GM12865 (cell line): ENCODE measurements at regions not wholly inside any gene's neighbourhood (a gene's known extent, or its start where the extent isn't known, plus 50 kb on each side); places are given as distances from the start of the nearest gene placed in this dataset.

ENCODE experiments used
- DNase-seq: peaks from one replicate; pipeline ENCODE4 v3.0.0; 2010; ENCODE audit warnings: low read depth
- H3K4me3 ChIP-seq: 2 replicates; pipeline ENCODE4 v1.5.1; 2011; ENCODE audit warnings: mild to moderate bottlenecking, low read depth, low read length, control low read depth
- CTCF ChIP-seq: IDR thresholded peaks from 2 replicates; pipeline ENCODE4 v1.5.1; 2011; ENCODE audit warnings: low read length, control low read depth, low read depth, inconsistent platforms; ENCODE audit not compliant: insufficient read depth; ENCODE audit errors: missing control alignments

GRCh38 chr3:79835701-79836100, 67.9 kb upstream of the ROBO1 start:
- TF ChIP-seq CTCF, result no peak
- H3K4me3 ChIP-seq, result no peak overlapping the region
- DNase-seq, result no peak

GRCh38 chr3:79824166-79824565, 56.4 kb upstream of the ROBO1 start:
- no peak for TF ChIP-seq CTCF
- no peak overlapping the region for H3K4me3 ChIP-seq
- DNase-seq, result no peak

GRCh38 chr3:79822076-79822475, 54.3 kb upstream of the ROBO1 start:
- TF ChIP-seq CTCF, result no peak
- H3K4me3 ChIP-seq, result no peak overlapping the region
- no peak for DNase-seq

GRCh38 chr3:79820089-79820488, 52.3 kb upstream of the ROBO1 start:
- no peak for TF ChIP-seq CTCF
- H3K4me3 ChIP-seq, result no peak overlapping the region
- DNase-seq, result no peak

- no peak for DNase-seq
- H3K4me3 ChIP-seq, result no peak overlapping the region
- no peak for TF ChIP-seq CTCF
Measured at GRCh38 chr3:79818015-79818414, 50.2 kb upstream of the ROBO1 start.
